ENCODE measurements at regions not wholly inside any gene's neighbourhood (a gene's known extent, or its start where the extent isn't known, plus 50 kb on each side); places are given as distances from the start of the nearest gene placed in this dataset.

DNA sequence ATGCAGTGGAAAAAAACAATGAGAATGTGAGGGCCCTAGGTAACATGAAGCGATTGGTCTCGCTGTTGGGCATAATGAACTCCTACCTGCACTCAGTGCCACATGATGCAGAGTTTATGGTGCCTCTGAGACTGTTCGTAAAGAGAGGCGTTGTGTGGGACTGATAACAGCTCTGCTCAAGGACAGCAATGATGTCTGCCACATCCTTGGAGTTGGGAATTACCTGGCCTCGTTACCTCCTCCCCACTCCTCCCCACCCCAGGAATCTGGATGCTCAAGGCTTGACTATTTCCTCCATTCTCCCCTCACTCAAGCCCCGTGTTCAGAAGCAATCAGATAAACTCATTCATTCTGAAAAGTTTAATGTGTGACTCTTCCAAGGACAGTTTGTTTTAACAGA lies 148.0 kb upstream of the JADE1 start:
- TF ChIP-seq, protein P1, sequence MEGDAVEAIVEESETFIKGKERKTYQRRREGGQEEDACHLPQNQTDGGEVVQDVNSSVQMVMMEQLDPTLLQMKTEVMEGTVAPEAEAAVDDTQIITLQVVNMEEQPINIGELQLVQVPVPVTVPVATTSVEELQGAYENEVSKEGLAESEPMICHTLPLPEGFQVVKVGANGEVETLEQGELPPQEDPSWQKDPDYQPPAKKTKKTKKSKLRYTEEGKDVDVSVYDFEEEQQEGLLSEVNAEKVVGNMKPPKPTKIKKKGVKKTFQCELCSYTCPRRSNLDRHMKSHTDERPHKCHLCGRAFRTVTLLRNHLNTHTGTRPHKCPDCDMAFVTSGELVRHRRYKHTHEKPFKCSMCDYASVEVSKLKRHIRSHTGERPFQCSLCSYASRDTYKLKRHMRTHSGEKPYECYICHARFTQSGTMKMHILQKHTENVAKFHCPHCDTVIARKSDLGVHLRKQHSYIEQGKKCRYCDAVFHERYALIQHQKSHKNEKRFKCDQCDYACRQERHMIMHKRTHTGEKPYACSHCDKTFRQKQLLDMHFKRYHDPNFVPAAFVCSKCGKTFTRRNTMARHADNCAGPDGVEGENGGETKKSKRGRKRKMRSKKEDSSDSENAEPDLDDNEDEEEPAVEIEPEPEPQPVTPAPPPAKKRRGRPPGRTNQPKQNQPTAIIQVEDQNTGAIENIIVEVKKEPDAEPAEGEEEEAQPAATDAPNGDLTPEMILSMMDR (optimal IDR thresholded peaks at IDR 0.05 in 1 of 3, IDR thresholded peaks at IDR 0.05 in 1 of 3, conservative IDR thresholded peaks at IDR 0.05 in 1 of 3; ENCODE audit: extremely low read depth in 1 of 3, insufficient read depth in 2 of 3, low read length in 3 of 3), result no peak
- TF ChIP-seq EZH2 (IDR thresholded peaks at IDR 0.05; ENCODE audit: low read length), result no peak

All from keratinocyte (primary cell).